HCT116 (cell line): ENCODE measurements at regions not wholly inside any gene's neighbourhood (a gene's known extent, or its start where the extent isn't known, plus 50 kb on each side); places are given as distances from the start of the nearest gene placed in this dataset.

Experiments used
- CBX3 ChIP-seq: IDR thresholded peaks from 2 replicates; pipeline ENCODE4 v1.6.1; 2012; ENCODE audit warnings: low read depth
- CTCF ChIP-seq, 3 experiments: fragments of 200-600 bp in 1 of 3; sonication (generic) in 1 of 3; IDR thresholded peaks in 2 of 3; conservative IDR thresholded peaks in 1 of 3; 2 replicates each; pipeline ENCODE4 v1.5.1; 2012 to 2017; ENCODE audit warnings: low read depth in 2 of 3, low read length in 2 of 3, antibody characterized with exemption in 1 of 3, borderline replicate concordance in 1 of 3, control low read depth in 1 of 3, mild to moderate bottlenecking in 1 of 3, mixed read lengths in 1 of 3, mixed run types in 1 of 3, moderate library complexity in 1 of 3; ENCODE audit not compliant: insufficient read depth in 1 of 3
- EZH2 ChIP-seq: fragments of 200-600 bp; sonication (generic); IDR thresholded peaks from 2 replicates; pipeline ENCODE4 v1.6.1; 2017; ENCODE audit warnings: antibody characterized with exemption, mixed run types
- EZH2phosphoT487 ChIP-seq: fragments of 200-600 bp; IDR thresholded peaks from 2 replicates; pipeline ENCODE4 v1.6.1; 2018; ENCODE audit warnings: antibody characterized with exemption, borderline replicate concordance
- JUND ChIP-seq: IDR thresholded peaks from 2 replicates; pipeline ENCODE4 v1.6.1; 2012
- MAX ChIP-seq: IDR thresholded peaks from 2 replicates; pipeline ENCODE4 v1.6.1; 2012
- POLR2A ChIP-seq: IDR thresholded peaks from 2 replicates; pipeline ENCODE4 v1.7.0; 2011; ENCODE audit warnings: borderline replicate concordance; ENCODE audit not compliant: insufficient read depth, insufficient read length; ENCODE audit errors: extremely low read depth
- POLR2AphosphoS5 ChIP-seq: IDR thresholded peaks from 2 replicates; pipeline ENCODE4 v1.6.1; 2011; ENCODE audit warnings: mild to moderate bottlenecking, low read depth, low read length, moderate library complexity
- REST ChIP-seq: IDR thresholded peaks from 2 replicates; pipeline ENCODE4 v1.6.1; 2012; ENCODE audit warnings: low read depth
- SRF ChIP-seq: IDR thresholded peaks from 2 replicates; pipeline ENCODE4 v1.6.1; 2012; ENCODE audit warnings: low read depth
- TCF7L2 ChIP-seq: IDR thresholded peaks from 2 replicates; pipeline ENCODE4 v1.7.0; 2011; ENCODE audit warnings: borderline replicate concordance, inconsistent platforms; ENCODE audit not compliant: insufficient read depth, insufficient read length; ENCODE audit errors: extremely low read depth
- YY1 ChIP-seq: IDR thresholded peaks from 2 replicates; pipeline ENCODE4 v1.6.1; 2011; ENCODE audit warnings: low read length, low read depth, moderate library complexity, mild to moderate bottlenecking; ENCODE audit not compliant: insufficient replicate concordance; ENCODE audit errors: extremely low read depth

- no peak for TF ChIP-seq POLR2AphosphoS5
- TF ChIP-seq CTCF (IDR thresholded peaks at IDR 0.05 in 2 of 3, conservative IDR thresholded peaks at IDR 0.05 in 1 of 3; ENCODE audit: borderline replicate concordance in 1 of 3, insufficient read depth in 1 of 3, low read depth in 2 of 3, low read length in 2 of 3) = no peak
- no peak for TF ChIP-seq EZH2
- no peak for TF ChIP-seq TCF7L2
- no peak for TF ChIP-seq EZH2phosphoT487
- no peak for TF ChIP-seq REST
- TF ChIP-seq SRF = no peak
- TF ChIP-seq POLR2A = no peak
- no peak for TF ChIP-seq JUND
- TF ChIP-seq MAX = no peak
- TF ChIP-seq YY1 = no peak
- TF ChIP-seq CBX3 = no peak
These were observed 343.5 kb downstream of the C12orf50 start for GRCh38 chr12:87685696-87686095.
